HEK293T (cell line): ENCODE measurements at regions not wholly inside any gene's neighbourhood (a gene's known extent, or its start where the extent isn't known, plus 50 kb on each side); places are given as distances from the start of the nearest gene placed in this dataset.
A peak's percentile ranks its signal among the peaks of the same experiment; 100 is the strongest.
"Not testable (repeated sequence)": the region's sequence is repeated elsewhere in the genome, so short reads cannot be mapped to it uniquely, and the experiment has no call there.

Experiments
- CTCF ChIA-PET: fragments of 350-600 bp; formaldehyde crosslinking; extraction: SDS; loops from one replicate; lab custom pipeline; 2021; ENCODE audit warnings: antibody characterized with exemption, inconsistent platforms; lab: Yijun Ruan, JAX
- POLR2A ChIA-PET: fragments of 350-600 bp; formaldehyde crosslinking; extraction: SDS; loops from one replicate; lab custom pipeline; 2020; ENCODE audit warnings: antibody characterized with exemption, inconsistent platforms; lab: Yijun Ruan, JAX
- DNase-seq: peaks from one replicate; pipeline ENCODE4 v3.0.0; 2012; ENCODE audit warnings: mixed read lengths; ENCODE audit errors: extremely low spot score
- ARNT ChIP-seq: fragments of 450-650 bp; IDR thresholded peaks from 2 replicates; pipeline ENCODE4 v1.6.1; 2017; ENCODE audit warnings: mild to moderate bottlenecking
- BHLHE40 ChIP-seq: fragments of 450-650 bp; IDR thresholded peaks from 2 replicates; pipeline ENCODE4 v1.6.1; 2016; ENCODE audit warnings: mild to moderate bottlenecking, moderate library complexity, borderline replicate concordance
- CTBP1 ChIP-seq: fragments of 450-650 bp; IDR thresholded peaks from 2 replicates; pipeline ENCODE4 v1.6.1; 2016; ENCODE audit warnings: borderline replicate concordance
- ELF4 ChIP-seq: fragments of 450-650 bp; IDR thresholded peaks from 2 replicates; pipeline ENCODE4 v1.6.1; 2017; ENCODE audit warnings: antibody characterized with exemption
- FOXA1 ChIP-seq: fragments of 450-650 bp; IDR thresholded peaks from 2 replicates; pipeline ENCODE4 v1.6.1; 2016; ENCODE audit warnings: mild to moderate bottlenecking
- FOXK2 ChIP-seq: fragments of 450-650 bp; IDR thresholded peaks from 2 replicates; pipeline ENCODE4 v1.6.1; 2016; ENCODE audit warnings: mild to moderate bottlenecking
- FOXM1 ChIP-seq: fragments of 450-650 bp; IDR thresholded peaks from 2 replicates; pipeline ENCODE4 v1.6.1; 2017; ENCODE audit warnings: mild to moderate bottlenecking, borderline replicate concordance
- HDGF ChIP-seq: fragments of 450-650 bp; IDR thresholded peaks from 2 replicates; pipeline ENCODE4 v1.6.1; 2017; ENCODE audit warnings: antibody characterized with exemption, borderline replicate concordance
- L3MBTL2 ChIP-seq: fragments of 450-650 bp; conservative IDR thresholded peaks from 2 replicates; pipeline ENCODE4 v1.6.1; 2016; ENCODE audit warnings: mild to moderate bottlenecking
- LEF1 ChIP-seq: fragments of 450-650 bp; IDR thresholded peaks from 2 replicates; pipeline ENCODE4 v1.6.1; 2017; ENCODE audit warnings: mild to moderate bottlenecking, borderline replicate concordance
- NFRKB ChIP-seq: fragments of 450-650 bp; IDR thresholded peaks from 2 replicates; pipeline ENCODE4 v1.6.1; 2016; ENCODE audit warnings: mild to moderate bottlenecking, moderate library complexity
- SP1 ChIP-seq: fragments of 450-650 bp; IDR thresholded peaks from 2 replicates; pipeline ENCODE4 v1.6.1; 2017
- SUZ12 ChIP-seq: fragments of 450-650 bp; IDR thresholded peaks from 2 replicates; pipeline ENCODE4 v1.6.1; 2016; ENCODE audit warnings: mild to moderate bottlenecking
- TARDBP ChIP-seq: fragments of 450-650 bp; IDR thresholded peaks from 2 replicates; pipeline ENCODE4 v1.6.1; 2016
- ZNF384 ChIP-seq: fragments of 450-650 bp; IDR thresholded peaks from 2 replicates; pipeline ENCODE4 v1.6.1; 2016
- TF ChIP-seq, protein P1 (sequence below): fragments of 450-650 bp; IDR thresholded peaks from 2 replicates; pipeline ENCODE4 v1.6.1; 2016

DNA sequence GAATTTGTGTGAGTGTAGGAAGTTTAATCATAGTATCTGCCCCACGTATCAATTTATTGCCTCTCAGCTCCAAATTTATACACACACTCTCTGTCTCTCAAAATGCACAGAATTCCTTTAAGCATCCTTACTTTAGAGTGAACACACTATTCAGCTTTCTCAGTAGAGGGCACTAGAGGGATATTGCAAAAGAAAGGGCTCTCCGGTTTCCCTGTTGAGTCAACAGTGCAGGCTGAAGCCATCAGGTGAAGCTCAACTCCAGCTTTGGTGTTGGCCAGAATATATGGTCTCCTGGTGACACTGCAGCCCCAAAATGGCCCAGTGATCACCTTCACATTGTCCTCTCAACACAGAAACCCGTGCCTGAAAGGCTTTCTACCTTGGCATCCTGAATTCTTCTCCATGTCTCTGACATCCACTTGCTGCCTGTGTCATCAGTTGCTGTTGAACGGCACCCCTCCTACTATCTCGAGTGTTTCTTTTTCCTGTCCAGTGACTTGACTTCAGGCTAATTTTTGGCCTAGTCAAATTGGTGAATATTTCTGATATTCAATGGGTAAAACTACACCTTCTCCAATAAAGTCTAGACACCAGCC, 670.5 kb downstream of the GABRG1 start:
- ChIA-PET CTCF (interaction anchor here (0.6 to 1.6 kb wide), 6 partner anchors 46 to 1670 kb away, joined by 3 read pairs; no protein-coding TSS in a partner anchor), POLR2A (no interaction called here)
- no peak for TF ChIP-seq BHLHE40
- no peak for TF ChIP-seq FOXK2
- TF ChIP-seq SUZ12, result no peak
- no peak for TF ChIP-seq FOXM1
- no peak for TF ChIP-seq CTBP1
- TF ChIP-seq ZNF384, result no peak
- no peak for TF ChIP-seq ELF4
- TF ChIP-seq, protein P1, sequence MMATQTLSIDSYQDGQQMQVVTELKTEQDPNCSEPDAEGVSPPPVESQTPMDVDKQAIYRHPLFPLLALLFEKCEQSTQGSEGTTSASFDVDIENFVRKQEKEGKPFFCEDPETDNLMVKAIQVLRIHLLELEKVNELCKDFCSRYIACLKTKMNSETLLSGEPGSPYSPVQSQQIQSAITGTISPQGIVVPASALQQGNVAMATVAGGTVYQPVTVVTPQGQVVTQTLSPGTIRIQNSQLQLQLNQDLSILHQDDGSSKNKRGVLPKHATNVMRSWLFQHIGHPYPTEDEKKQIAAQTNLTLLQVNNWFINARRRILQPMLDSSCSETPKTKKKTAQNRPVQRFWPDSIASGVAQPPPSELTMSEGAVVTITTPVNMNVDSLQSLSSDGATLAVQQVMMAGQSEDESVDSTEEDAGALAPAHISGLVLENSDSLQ, result no peak
- no peak for TF ChIP-seq LEF1
- TF ChIP-seq SP1, result no peak
- no peak for TF ChIP-seq HDGF
- TF ChIP-seq TARDBP, result no peak
- no peak for TF ChIP-seq ARNT
- TF ChIP-seq FOXA1, result no peak
- no peak for TF ChIP-seq NFRKB
- TF ChIP-seq L3MBTL2, result no peak
- DNase-seq, result peak; percentile 9

DNA sequence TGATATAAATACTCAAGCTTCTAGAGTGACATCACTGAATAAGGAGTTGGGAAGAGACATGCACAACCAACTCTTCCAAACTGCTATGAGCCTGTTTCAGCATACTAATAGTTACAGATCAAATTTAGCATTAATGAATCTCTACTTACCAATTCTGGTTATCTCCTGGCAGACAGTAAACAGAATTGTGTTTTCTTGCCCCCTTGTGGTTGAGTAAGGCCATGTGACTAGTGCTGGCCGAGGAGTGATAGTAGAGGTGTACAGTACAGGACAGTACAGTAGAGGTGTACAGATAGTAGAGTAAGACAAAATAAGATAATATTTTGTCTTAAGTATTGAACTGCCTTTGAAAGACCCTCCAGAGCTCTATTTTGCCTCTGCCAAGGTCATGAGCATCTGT, 681.4 kb downstream of the GABRG1 start:
- ChIA-PET POLR2A (no interaction called here), CTCF (interaction anchor here (0.6 to 1.2 kb wide), 2 partner anchors 514 to 817 kb away, joined by 3 to 4 read pairs; no protein-coding TSS in a partner anchor)
- TF ChIP-seq CTBP1 (no peak), L3MBTL2 (no peak)
- DNase-seq, result peak; percentile 3

DNA sequence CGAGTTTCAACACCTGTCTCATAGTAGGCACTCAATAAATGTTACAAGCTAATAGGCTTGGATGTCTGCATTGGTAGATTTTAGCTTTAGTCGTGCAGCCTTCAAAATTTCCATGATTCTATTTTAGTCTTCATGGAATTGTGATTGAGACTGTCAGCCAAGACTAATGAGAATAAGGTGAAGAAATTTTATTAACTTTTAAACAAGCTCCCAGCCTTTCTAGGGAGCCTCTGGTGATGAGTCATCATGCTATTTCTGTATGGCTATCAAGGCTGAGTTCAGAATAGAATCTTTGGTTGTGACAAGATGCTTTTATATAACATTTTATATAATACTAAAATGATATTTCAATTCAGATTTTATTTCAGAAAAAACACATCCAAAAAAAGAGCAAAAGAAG, 685.8 kb downstream of the GABRG1 start:
- ChIA-PET POLR2A (no interaction called here), CTCF (no interaction called here)
- TF ChIP-seq LEF1 (no peak), HDGF (no peak), FOXM1 (no peak), NFRKB (no peak), BHLHE40 (no peak), ARNT (no peak), TARDBP (no peak)
- DNase-seq, result no peak

DNA sequence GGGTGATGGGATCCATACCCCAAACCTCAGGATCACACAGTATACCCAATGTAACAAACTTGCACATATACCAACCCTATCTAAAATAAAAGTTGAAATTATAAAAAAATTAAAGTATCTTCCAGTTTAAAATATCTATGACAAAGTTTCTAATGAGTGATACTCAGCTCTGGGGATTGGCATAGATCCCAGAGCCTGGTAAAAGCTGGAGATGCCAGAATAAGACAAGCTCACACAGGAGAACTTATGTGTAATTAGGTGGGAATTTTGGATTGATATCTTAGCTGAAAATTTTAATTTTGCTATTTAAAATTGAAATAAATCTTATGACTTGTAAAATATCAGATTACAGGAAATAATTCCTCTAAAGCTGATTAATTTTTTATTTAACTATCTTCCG, 686.5 kb downstream of the GABRG1 start:
- ChIA-PET CTCF (no interaction called here), POLR2A (no interaction called here)
- TF ChIP-seq TARDBP (no peak), ELF4 (no peak), NFRKB (no peak), FOXK2 (no peak), ARNT (no peak), CTBP1 (no peak), FOXA1 (no peak), ZNF384 (no peak), L3MBTL2 (no peak), FOXM1 (no peak), LEF1 (no peak), HDGF (no peak)
- TF ChIP-seq, protein P1, result no peak
- no peak for DNase-seq

DNA sequence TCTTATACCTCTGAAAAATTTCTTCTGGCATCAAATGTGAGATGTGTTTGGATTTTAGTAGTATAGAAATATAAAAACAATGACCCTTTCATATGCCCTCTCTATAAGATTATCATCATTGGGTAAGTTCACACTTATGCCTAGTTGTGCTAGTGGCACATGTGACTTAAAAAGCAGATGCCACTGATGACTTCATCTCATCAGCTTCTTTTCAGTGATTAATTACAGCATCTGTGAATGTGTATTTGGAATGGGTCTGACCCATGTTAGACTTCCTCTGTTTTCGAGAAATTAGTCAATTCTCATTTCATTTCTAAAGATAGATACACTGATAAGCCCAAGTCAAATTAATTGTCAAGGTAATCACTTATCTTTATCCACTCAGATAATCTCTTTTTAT, 698.7 kb downstream of the GABRG1 start:
- ChIA-PET POLR2A (no interaction called here), CTCF (no interaction called here)
- no peak for DNase-seq
- no peak for TF ChIP-seq FOXA1
- TF ChIP-seq SP1, result no peak
- TF ChIP-seq NFRKB, result no peak
- no peak for TF ChIP-seq BHLHE40
- no peak for TF ChIP-seq ELF4
- no peak for TF ChIP-seq FOXM1
- no peak for TF ChIP-seq FOXK2
- no peak for TF ChIP-seq SUZ12
- TF ChIP-seq LEF1, result no peak
- no peak for TF ChIP-seq ARNT
- TF ChIP-seq TARDBP, result no peak
- no peak for TF ChIP-seq L3MBTL2
- TF ChIP-seq HDGF, result no peak
- TF ChIP-seq, protein P1, result no peak
- no peak for TF ChIP-seq ZNF384
- no peak for TF ChIP-seq CTBP1

DNA sequence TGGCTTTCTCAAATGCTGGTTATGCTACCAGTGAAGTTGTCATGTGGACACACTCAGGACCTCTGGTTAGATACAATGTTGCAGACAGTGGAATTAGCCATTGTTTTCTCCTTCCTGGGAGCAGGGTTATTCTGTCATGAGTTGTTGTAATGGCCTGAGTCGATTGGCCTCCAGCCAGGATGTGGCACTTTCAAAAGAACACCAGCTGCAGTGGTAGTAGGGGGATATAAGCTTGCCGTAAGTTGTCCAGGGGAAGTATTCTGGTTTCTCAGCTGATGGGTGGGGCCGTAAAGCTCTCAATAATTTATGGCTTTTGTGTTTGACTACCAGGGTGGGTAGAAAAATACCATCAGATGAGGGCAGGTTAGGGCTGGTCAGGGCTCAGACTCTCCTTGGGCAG, 697.5 kb upstream of the GNPDA2 start:
- ChIA-PET CTCF (no interaction called here), POLR2A (no interaction called here)
- no peak for TF ChIP-seq BHLHE40
- no peak for TF ChIP-seq SUZ12
- no peak for TF ChIP-seq SP1
- TF ChIP-seq FOXM1, result no peak
- no peak for TF ChIP-seq ZNF384
- TF ChIP-seq TARDBP, result no peak
- TF ChIP-seq LEF1, result no peak
- no peak for TF ChIP-seq ARNT
- TF ChIP-seq FOXK2, result no peak
- TF ChIP-seq CTBP1, result no peak
- no peak for DNase-seq

DNA sequence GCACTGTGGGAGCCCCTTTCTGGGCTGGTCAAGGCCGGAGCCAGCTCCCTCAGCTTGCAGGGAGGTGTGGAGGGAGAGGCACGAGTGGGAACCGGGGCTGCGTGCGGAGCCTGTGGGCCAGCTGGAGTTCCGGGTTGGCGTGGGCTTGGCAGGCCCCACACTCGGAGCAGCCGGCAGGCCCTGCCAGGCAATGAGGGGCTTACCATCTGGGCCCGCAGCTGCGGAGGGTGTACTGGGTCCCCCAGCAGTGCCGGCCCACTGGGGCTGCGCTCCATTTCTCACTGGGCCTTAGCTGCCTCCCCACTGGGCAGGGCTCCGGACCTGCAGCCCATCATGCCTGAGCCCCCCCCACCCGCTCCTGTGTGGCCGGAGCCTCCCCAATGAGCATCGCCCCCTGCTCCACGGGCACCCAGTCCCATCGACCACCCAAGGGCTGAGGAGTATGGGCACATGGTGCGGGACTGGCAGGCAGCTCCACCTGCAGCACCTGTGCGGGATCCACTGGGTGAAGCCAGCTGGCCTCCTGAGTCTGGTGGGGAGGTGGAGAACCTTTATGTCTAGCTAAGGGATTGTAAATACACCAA, 693.8 kb upstream of the GNPDA2 start:
- CTCF ChIA-PET, DNase-seq, POLR2A ChIA-PET: not testable (repeated sequence)
